ENCODE measurements at regions not wholly inside any gene's neighbourhood (a gene's known extent, or its start where the extent isn't known, plus 50 kb on each side); places are given as distances from the start of the nearest gene placed in this dataset.

DNA sequence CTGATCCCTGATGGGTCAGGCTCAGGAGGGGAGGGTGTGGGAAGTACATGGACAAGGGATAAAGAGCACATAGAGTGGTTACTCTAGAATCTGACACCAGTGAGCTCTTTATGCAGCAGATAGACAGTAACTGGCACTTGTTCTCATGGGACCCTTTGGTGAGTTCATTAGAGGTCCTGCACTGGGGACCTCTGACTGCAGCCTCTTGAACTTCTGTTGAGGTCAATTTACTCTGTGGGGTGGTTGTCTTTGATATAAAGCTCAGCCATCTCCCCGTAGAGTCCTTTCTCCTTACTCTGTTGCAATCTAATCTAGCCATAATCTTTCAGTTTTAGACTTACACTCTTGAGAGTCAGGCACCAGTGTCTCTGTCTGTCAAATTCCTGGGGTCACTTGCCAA, 222.4 kb downstream of the GPAT3 start:
- TF ChIP-seq RXRA (IDR thresholded peaks at IDR 0.05): no peak
- TF ChIP-seq EGR1 (IDR thresholded peaks at IDR 0.05; ENCODE audit: low read depth in 2 of 2): no peak
- no peak for TF ChIP-seq JUND (IDR thresholded peaks at IDR 0.05)
- TF ChIP-seq SP1 (IDR thresholded peaks at IDR 0.05): no peak
- TF ChIP-seq NR2F2 (IDR thresholded peaks at IDR 0.05): no peak
- TF ChIP-seq, protein P1, sequence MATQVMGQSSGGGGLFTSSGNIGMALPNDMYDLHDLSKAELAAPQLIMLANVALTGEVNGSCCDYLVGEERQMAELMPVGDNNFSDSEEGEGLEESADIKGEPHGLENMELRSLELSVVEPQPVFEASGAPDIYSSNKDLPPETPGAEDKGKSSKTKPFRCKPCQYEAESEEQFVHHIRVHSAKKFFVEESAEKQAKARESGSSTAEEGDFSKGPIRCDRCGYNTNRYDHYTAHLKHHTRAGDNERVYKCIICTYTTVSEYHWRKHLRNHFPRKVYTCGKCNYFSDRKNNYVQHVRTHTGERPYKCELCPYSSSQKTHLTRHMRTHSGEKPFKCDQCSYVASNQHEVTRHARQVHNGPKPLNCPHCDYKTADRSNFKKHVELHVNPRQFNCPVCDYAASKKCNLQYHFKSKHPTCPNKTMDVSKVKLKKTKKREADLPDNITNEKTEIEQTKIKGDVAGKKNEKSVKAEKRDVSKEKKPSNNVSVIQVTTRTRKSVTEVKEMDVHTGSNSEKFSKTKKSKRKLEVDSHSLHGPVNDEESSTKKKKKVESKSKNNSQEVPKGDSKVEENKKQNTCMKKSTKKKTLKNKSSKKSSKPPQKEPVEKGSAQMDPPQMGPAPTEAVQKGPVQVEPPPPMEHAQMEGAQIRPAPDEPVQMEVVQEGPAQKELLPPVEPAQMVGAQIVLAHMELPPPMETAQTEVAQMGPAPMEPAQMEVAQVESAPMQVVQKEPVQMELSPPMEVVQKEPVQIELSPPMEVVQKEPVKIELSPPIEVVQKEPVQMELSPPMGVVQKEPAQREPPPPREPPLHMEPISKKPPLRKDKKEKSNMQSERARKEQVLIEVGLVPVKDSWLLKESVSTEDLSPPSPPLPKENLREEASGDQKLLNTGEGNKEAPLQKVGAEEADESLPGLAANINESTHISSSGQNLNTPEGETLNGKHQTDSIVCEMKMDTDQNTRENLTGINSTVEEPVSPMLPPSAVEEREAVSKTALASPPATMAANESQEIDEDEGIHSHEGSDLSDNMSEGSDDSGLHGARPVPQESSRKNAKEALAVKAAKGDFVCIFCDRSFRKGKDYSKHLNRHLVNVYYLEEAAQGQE (IDR thresholded peaks at IDR 0.05): no peak
- no peak for TF ChIP-seq FOXA2 (IDR thresholded peaks at IDR 0.05)
- TF ChIP-seq FOXA1 (IDR thresholded peaks at IDR 0.05): no peak
- no peak for TF ChIP-seq HNF4G (IDR thresholded peaks at IDR 0.05)
- no peak for TF ChIP-seq RAD21 (IDR thresholded peaks at IDR 0.05)
- no peak for TF ChIP-seq HNF4A (conservative IDR thresholded peaks at IDR 0.05)
- no peak for DNase-seq (ENCODE audit: low spot score)
- no peaks in the 10 kb centered on the region for H3K27me3 ChIP-seq (ENCODE audit: control insufficient read depth in 4 of 4, insufficient read depth in 4 of 4, low read length in 3 of 4)
- H3K9me3 ChIP-seq (ENCODE audit: control insufficient read depth in 4 of 4, low read length in 3 of 4): no peaks in the 10 kb centered on the region
- no peaks in the 10 kb centered on the region for H3K4me1 ChIP-seq (ENCODE audit: control insufficient read depth in 4 of 4, insufficient read depth in 4 of 4, low read length in 3 of 4)
- WGBS: 69% methylated on average over 1 of the region's 1 CpG
- H3K27ac ChIP-seq (ENCODE audit: low read depth in 1 of 2, low read length in 2 of 2): no peak overlapping the region
- no peak overlapping the region for H3K9ac ChIP-seq (ENCODE audit: low read depth in 1 of 2, low read length in 2 of 2)
- H3K4me3 ChIP-seq (ENCODE audit: low read depth in 1 of 3, low read length in 3 of 3): no peak overlapping the region
- no peaks in the 10 kb centered on the region for H3K36me3 ChIP-seq (ENCODE audit: control insufficient read depth in 4 of 4, insufficient read depth in 3 of 4, low read depth in 1 of 4, low read length in 3 of 4)

DNA sequence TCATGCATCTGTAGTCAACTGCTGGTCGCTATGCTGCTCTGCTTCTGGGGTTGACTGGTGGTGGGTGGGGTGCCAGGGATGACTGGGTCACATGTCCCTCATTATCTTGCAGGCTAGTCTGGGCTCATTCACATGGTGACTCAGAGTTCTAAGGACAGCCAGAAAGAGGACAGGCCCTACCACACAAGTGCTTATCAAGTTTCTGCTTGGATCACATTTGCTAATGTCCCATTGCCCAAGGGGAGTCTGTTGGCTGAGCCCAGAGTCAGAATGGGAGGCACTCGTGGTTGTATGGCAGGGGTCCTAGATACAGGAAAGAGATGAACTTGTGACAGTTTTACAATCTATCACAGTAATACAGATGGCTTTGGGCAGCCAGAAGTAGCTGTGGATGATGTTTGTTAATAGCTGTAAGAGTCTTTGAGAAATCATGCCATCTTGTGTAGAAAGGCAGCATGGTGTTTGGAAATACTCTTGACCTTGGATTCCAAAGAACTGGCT, 221.3 kb downstream of the GPAT3 start:
- no peak for DNase-seq (ENCODE audit: low spot score)
- H3K9ac ChIP-seq (ENCODE audit: low read depth in 1 of 2, low read length in 2 of 2): no peak overlapping the region
- WGBS: 44% methylated on average over 2 of the region's 2 CpGs

More for the DNA sequence above, 221.3 kb downstream of the GPAT3 start:
- Histone ChIP-seq H3K4me1 (ENCODE audit: control insufficient read depth in 4 of 4, insufficient read depth in 4 of 4, low read length in 3 of 4) (no peaks in the 10 kb centered on the region), H3K4me3 (ENCODE audit: low read depth in 1 of 3, low read length in 3 of 3) (no peak overlapping the region), H3K27me3 (ENCODE audit: control insufficient read depth in 4 of 4, insufficient read depth in 4 of 4, low read length in 3 of 4) (no peaks in the 10 kb centered on the region), H3K36me3 (ENCODE audit: control insufficient read depth in 4 of 4, insufficient read depth in 3 of 4, low read depth in 1 of 4, low read length in 3 of 4) (no peaks in the 10 kb centered on the region), H3K27ac (ENCODE audit: low read depth in 1 of 2, low read length in 2 of 2) (no peak overlapping the region), H3K9me3 (ENCODE audit: control insufficient read depth in 4 of 4, low read length in 3 of 4) (no peaks in the 10 kb centered on the region)
- no peak for TF ChIP-seq NR2F2 (IDR thresholded peaks at IDR 0.05)
- no peak for TF ChIP-seq EGR1 (IDR thresholded peaks at IDR 0.05; ENCODE audit: low read depth in 2 of 2)
- TF ChIP-seq YY1 (IDR thresholded peaks at IDR 0.05): no peak
- TF ChIP-seq, protein P2, sequence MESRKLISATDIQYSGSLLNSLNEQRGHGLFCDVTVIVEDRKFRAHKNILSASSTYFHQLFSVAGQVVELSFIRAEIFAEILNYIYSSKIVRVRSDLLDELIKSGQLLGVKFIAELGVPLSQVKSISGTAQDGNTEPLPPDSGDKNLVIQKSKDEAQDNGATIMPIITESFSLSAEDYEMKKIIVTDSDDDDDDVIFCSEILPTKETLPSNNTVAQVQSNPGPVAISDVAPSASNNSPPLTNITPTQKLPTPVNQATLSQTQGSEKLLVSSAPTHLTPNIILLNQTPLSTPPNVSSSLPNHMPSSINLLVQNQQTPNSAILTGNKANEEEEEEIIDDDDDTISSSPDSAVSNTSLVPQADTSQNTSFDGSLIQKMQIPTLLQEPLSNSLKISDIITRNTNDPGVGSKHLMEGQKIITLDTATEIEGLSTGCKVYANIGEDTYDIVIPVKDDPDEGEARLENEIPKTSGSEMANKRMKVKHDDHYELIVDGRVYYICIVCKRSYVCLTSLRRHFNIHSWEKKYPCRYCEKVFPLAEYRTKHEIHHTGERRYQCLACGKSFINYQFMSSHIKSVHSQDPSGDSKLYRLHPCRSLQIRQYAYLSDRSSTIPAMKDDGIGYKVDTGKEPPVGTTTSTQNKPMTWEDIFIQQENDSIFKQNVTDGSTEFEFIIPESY (IDR thresholded peaks at IDR 0.05): no peak
- TF ChIP-seq, protein P3, sequence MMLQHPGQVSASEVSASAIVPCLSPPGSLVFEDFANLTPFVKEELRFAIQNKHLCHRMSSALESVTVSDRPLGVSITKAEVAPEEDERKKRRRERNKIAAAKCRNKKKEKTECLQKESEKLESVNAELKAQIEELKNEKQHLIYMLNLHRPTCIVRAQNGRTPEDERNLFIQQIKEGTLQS (IDR thresholded peaks at IDR 0.05): no peak
- TF ChIP-seq, protein P4, sequence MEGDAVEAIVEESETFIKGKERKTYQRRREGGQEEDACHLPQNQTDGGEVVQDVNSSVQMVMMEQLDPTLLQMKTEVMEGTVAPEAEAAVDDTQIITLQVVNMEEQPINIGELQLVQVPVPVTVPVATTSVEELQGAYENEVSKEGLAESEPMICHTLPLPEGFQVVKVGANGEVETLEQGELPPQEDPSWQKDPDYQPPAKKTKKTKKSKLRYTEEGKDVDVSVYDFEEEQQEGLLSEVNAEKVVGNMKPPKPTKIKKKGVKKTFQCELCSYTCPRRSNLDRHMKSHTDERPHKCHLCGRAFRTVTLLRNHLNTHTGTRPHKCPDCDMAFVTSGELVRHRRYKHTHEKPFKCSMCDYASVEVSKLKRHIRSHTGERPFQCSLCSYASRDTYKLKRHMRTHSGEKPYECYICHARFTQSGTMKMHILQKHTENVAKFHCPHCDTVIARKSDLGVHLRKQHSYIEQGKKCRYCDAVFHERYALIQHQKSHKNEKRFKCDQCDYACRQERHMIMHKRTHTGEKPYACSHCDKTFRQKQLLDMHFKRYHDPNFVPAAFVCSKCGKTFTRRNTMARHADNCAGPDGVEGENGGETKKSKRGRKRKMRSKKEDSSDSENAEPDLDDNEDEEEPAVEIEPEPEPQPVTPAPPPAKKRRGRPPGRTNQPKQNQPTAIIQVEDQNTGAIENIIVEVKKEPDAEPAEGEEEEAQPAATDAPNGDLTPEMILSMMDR (IDR thresholded peaks at IDR 0.05; ENCODE audit: low read depth, low read length, missing input control): no peak
- no peak for TF ChIP-seq FOXA1 (IDR thresholded peaks at IDR 0.05)
- TF ChIP-seq RAD21 (IDR thresholded peaks at IDR 0.05): no peak
- TF ChIP-seq GABPA (IDR thresholded peaks at IDR 0.05 in 1 of 2, conservative IDR thresholded peaks at IDR 0.05 in 1 of 2): no peak
- no peak for TF ChIP-seq FOXA2 (IDR thresholded peaks at IDR 0.05)
- no peak for TF ChIP-seq SP1 (IDR thresholded peaks at IDR 0.05)
- TF ChIP-seq, protein P1 (IDR thresholded peaks at IDR 0.05): no peak
- TF ChIP-seq RXRA (IDR thresholded peaks at IDR 0.05): no peak
- TF ChIP-seq, protein P5, sequence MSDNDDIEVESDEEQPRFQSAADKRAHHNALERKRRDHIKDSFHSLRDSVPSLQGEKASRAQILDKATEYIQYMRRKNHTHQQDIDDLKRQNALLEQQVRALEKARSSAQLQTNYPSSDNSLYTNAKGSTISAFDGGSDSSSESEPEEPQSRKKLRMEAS (IDR thresholded peaks at IDR 0.05): no peak
- TF ChIP-seq TAF1 (conservative IDR thresholded peaks at IDR 0.05): no peak
- TF ChIP-seq JUND (IDR thresholded peaks at IDR 0.05): no peak
